ENCODE measurements at regions not wholly inside any gene's neighbourhood (a gene's known extent, or its start where the extent isn't known, plus 50 kb on each side); places are given as distances from the start of the nearest gene placed in this dataset.

- H2AFZ ChIP-seq: no peak overlapping the region
- H3K9me3 ChIP-seq (ENCODE audit: control insufficient read depth, low read length): no peaks in the 10 kb centered on the region
- H3K27ac ChIP-seq: no peak overlapping the region
- no peak overlapping the region for H3K4me2 ChIP-seq (ENCODE audit: low read length)
- H3K4me3 ChIP-seq (ENCODE audit: low read depth, low read length): no peak overlapping the region
- no peak overlapping the region for H3K9ac ChIP-seq
- H3K36me3 ChIP-seq (ENCODE audit: control insufficient read depth, insufficient read depth, low read length): no peaks in the 10 kb centered on the region
- H3K4me1 ChIP-seq: no peaks in the 10 kb centered on the region
- H3K79me2 ChIP-seq: no peaks in the 10 kb centered on the region
- no peaks in the 10 kb centered on the region for H3K27me3 ChIP-seq (ENCODE audit: control insufficient read depth, insufficient read depth, low read length)
- TF ChIP-seq, protein P1, sequence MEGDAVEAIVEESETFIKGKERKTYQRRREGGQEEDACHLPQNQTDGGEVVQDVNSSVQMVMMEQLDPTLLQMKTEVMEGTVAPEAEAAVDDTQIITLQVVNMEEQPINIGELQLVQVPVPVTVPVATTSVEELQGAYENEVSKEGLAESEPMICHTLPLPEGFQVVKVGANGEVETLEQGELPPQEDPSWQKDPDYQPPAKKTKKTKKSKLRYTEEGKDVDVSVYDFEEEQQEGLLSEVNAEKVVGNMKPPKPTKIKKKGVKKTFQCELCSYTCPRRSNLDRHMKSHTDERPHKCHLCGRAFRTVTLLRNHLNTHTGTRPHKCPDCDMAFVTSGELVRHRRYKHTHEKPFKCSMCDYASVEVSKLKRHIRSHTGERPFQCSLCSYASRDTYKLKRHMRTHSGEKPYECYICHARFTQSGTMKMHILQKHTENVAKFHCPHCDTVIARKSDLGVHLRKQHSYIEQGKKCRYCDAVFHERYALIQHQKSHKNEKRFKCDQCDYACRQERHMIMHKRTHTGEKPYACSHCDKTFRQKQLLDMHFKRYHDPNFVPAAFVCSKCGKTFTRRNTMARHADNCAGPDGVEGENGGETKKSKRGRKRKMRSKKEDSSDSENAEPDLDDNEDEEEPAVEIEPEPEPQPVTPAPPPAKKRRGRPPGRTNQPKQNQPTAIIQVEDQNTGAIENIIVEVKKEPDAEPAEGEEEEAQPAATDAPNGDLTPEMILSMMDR (IDR thresholded peaks at IDR 0.05): no peak
Observed at GRCh38 chr2:158893026-158893425, 75.4 kb upstream of the TANC1 start.

- Histone ChIP-seq H3K36me3 (ENCODE audit: control insufficient read depth, insufficient read depth, low read length) (no peaks in the 10 kb centered on the region), H3K27ac (no peak overlapping the region), H3K4me1 (no peaks in the 10 kb centered on the region), H2AFZ (no peak overlapping the region), H3K4me2 (ENCODE audit: low read length) (no peak overlapping the region), H3K27me3 (ENCODE audit: control insufficient read depth, insufficient read depth, low read length) (no peaks in the 10 kb centered on the region), H3K9me3 (ENCODE audit: control insufficient read depth, low read length) (no peaks in the 10 kb centered on the region), H3K4me3 (ENCODE audit: low read depth, low read length) (no peak overlapping the region), H3K79me2 (no peaks in the 10 kb centered on the region), H3K9ac (no peak overlapping the region)
- TF ChIP-seq, protein P1 (IDR thresholded peaks at IDR 0.05): no peak
Observed at GRCh38 chr2:158893474-158893873, 75.0 kb upstream of the TANC1 start.

- Histone ChIP-seq H3K27ac (no peak overlapping the region), H3K4me1 (no peaks in the 10 kb centered on the region)
- TF ChIP-seq, protein P1 (IDR thresholded peaks at IDR 0.05): no peak
Observed at GRCh38 chr2:158894078-158894477, 74.4 kb upstream of the TANC1 start.

DNA sequence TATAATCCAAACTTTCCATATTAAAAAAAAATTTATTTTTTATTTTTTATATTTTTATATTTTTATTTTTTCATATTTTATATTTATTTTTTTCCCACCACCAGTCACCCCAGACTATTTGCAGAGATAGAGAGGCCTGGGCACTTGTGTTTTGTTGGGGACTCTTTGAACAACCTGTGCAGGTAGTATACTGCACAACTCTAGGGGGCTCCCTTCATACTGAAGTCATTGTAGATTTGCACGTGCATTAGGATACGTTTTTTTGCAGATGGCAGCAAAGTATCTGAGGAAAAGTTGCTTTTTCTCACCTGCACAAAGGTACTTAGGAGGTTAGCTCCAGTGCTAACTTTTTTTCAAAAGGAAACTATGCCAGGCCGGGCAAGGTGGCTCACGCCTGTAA is 73.9 kb upstream of the TANC1 start:
- TF ChIP-seq, protein P1 (IDR thresholded peaks at IDR 0.05): no peak
- Histone ChIP-seq H3K79me2 (no peaks in the 10 kb centered on the region), H2AFZ (no peak overlapping the region), H3K27ac (no peak overlapping the region), H3K9ac (no peak overlapping the region), H3K9me3 (ENCODE audit: control insufficient read depth, low read length) (no peaks in the 10 kb centered on the region), H3K27me3 (ENCODE audit: control insufficient read depth, insufficient read depth, low read length) (no peaks in the 10 kb centered on the region), H3K36me3 (ENCODE audit: control insufficient read depth, insufficient read depth, low read length) (no peaks in the 10 kb centered on the region), H3K4me2 (ENCODE audit: low read length) (no peak overlapping the region), H3K4me1 (no peaks in the 10 kb centered on the region), H3K4me3 (ENCODE audit: low read depth, low read length) (no peak overlapping the region)

More at GRCh38 chr2:158894078-158894477, 74.4 kb upstream of the TANC1 start:
- no peak overlapping the region for H3K4me2 ChIP-seq (ENCODE audit: low read length)
- H3K9ac ChIP-seq: no peak overlapping the region
- H3K79me2 ChIP-seq: no peaks in the 10 kb centered on the region
- no peaks in the 10 kb centered on the region for H3K9me3 ChIP-seq (ENCODE audit: control insufficient read depth, low read length)
- no peak overlapping the region for H2AFZ ChIP-seq
- no peaks in the 10 kb centered on the region for H3K27me3 ChIP-seq (ENCODE audit: control insufficient read depth, insufficient read depth, low read length)
- no peaks in the 10 kb centered on the region for H3K36me3 ChIP-seq (ENCODE audit: control insufficient read depth, insufficient read depth, low read length)
- H3K4me3 ChIP-seq (ENCODE audit: low read depth, low read length): no peak overlapping the region

DNA sequence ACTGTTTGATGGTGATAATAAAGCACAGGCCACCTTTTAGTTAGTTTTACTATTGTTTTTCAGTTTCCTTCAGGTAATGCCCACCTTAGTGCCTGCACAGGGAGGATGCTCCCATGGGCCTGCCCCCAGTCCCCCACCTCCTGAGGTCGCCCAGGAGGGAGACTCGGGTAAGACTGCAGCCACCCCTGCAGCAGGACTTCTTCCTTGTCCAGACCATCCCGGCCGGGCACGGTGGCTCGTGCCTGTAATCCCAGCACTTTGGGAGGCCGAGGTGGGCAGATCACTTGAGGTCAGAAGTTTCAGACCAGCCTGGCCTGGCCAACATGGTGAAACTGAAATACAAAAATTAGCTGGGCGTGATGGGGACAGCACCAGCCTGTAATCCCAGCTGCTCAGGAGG is 68.1 kb upstream of the TANC1 start:
- Histone ChIP-seq H3K36me3 (ENCODE audit: control insufficient read depth, insufficient read depth, low read length) (no peaks in the 10 kb centered on the region), H3K9me3 (ENCODE audit: control insufficient read depth, low read length) (no peaks in the 10 kb centered on the region), H3K4me3 (ENCODE audit: low read depth, low read length) (no peak overlapping the region), H3K4me2 (ENCODE audit: low read length) (no peak overlapping the region), H3K27ac (no peak overlapping the region), H2AFZ (no peak overlapping the region), H3K4me1 (no peaks in the 10 kb centered on the region), H3K27me3 (ENCODE audit: control insufficient read depth, insufficient read depth, low read length) (no peaks in the 10 kb centered on the region), H3K9ac (no peak overlapping the region), H3K79me2 (no peaks in the 10 kb centered on the region)
- TF ChIP-seq, protein P1 (IDR thresholded peaks at IDR 0.05): no peak

All from parathyroid adenoma (tissue), 2 donors.